HepG2 (cell line): ENCODE measurements at regions not wholly inside any gene's neighbourhood (a gene's known extent, or its start where the extent isn't known, plus 50 kb on each side); places are given as distances from the start of the nearest gene placed in this dataset.
A peak's percentile ranks its signal among the peaks of the same experiment; 100 is the strongest.

Experiments used
- ATAC-seq: fragments of 200-7000 bp; cut with Tn5 transposase; 3 replicates; pipeline ENCODE4 v1.9.1; 2020; ENCODE audit warnings: mild to moderate bottlenecking, moderate library complexity
- BruUV-seq: library from RNA; stranded (reverse); fragments of 400-500 nt; replicated peaks from 2 replicates; lab custom pipeline; 2021; lab: Mats Ljungman, UMichigan
- CTCF ChIA-PET: fragments of 300-600 bp; formaldehyde crosslinking; extraction: SDS; loops from one replicate; lab custom pipeline; 2021; ENCODE audit warnings: low total read pairs, inconsistent platforms, low intra/inter-chr PET ratio; lab: Yijun Ruan, JAX
- POLR2A ChIA-PET: fragments of 350-600 bp; sonication (Branson Sonifier 250); formaldehyde crosslinking; loops from one replicate; lab custom pipeline; 2020; ENCODE audit warnings: antibody characterized with exemption, inconsistent platforms; lab: Yijun Ruan, JAX
- DNase-seq: peaks from one replicate; pipeline ENCODE4 v3.0.0-alpha.2; 2015; ENCODE audit warnings: low spot score
- FAIRE-seq: peaks from 3 replicates; lab custom pipeline; 2011; peaks lifted over from hg19 to GRCh38; lab: Jason Lieb, UNC
- H2AFZ ChIP-seq: one replicate; pipeline ENCODE4 v1.6.1; 2011; ENCODE audit warnings: low read length, inconsistent platforms
- H3K27ac ChIP-seq: fragments of 300-600 bp; 3 replicates; pipeline ENCODE4 v1.8.0; 2011; ENCODE audit warnings: mixed run types, mild to moderate bottlenecking, mixed read lengths, low read length, inconsistent platforms; ENCODE audit not compliant: insufficient read depth; ENCODE audit errors: extremely low read length
- H3K27me3 ChIP-seq, 2 experiments: fragments of 200-600 bp in 1 of 2; 2 replicates in 1 of 2; 3 replicates in 1 of 2; pipeline versions ENCODE4 v1.6.0 to v1.8.0; 2011; ENCODE audit warnings: low read length in 2 of 2, mild to moderate bottlenecking in 2 of 2, moderate library complexity in 2 of 2, inconsistent platforms in 1 of 2; ENCODE audit not compliant: insufficient read depth in 2 of 2, control insufficient read depth in 1 of 2
- H3K36me3 ChIP-seq, 2 experiments: fragments of 200-600 bp in 1 of 2; replicated peaks in 1 of 2; 2 replicates in 1 of 2; 3 replicates in 1 of 2; pipeline versions ENCODE4 v1.5.1 to v1.8.0; 2011; ENCODE audit warnings: low read length in 2 of 2, inconsistent platforms in 1 of 2; ENCODE audit not compliant: insufficient read depth in 2 of 2, control insufficient read depth in 1 of 2
- H3K4me1 ChIP-seq: 2 replicates; pipeline ENCODE4 v1.5.1; 2012; ENCODE audit warnings: low read length, inconsistent platforms; ENCODE audit not compliant: insufficient read depth
- H3K4me2 ChIP-seq: 2 replicates; pipeline ENCODE4 v1.6.0; 2011; ENCODE audit warnings: low read depth, low read length, inconsistent platforms
- H3K4me3 ChIP-seq, 3 experiments: fragments of 200-600 bp in 1 of 3; sonication (generic), shearing (Covaris generic) in 1 of 3; replicated peaks in 1 of 3; 2 replicates each; pipeline ENCODE4 v1.5.1; 2011 to 2016; ENCODE audit warnings: low read length in 3 of 3, inconsistent platforms in 2 of 3, low read depth in 2 of 3, mild to moderate bottlenecking in 2 of 3, control low read depth in 1 of 3, mixed read lengths in 1 of 3; ENCODE audit not compliant: insufficient read depth in 1 of 3
- H3K79me2 ChIP-seq: one replicate; pipeline ENCODE4 v1.6.1; 2011; ENCODE audit warnings: low read length, inconsistent platforms; ENCODE audit not compliant: insufficient read depth
- H3K9ac ChIP-seq: 2 replicates; pipeline ENCODE4 v1.6.0; 2011; ENCODE audit warnings: mild to moderate bottlenecking, low read depth, low read length, inconsistent platforms; ENCODE audit not compliant: insufficient read depth
- H3K9me3 ChIP-seq: 2 replicates; pipeline ENCODE4 v1.5.1; 2012; ENCODE audit warnings: mild to moderate bottlenecking, low read length
- H4K20me1 ChIP-seq: 2 replicates; pipeline ENCODE4 v1.6.0; 2011; ENCODE audit warnings: inconsistent platforms, mild to moderate bottlenecking, low read length, moderate library complexity; ENCODE audit not compliant: insufficient read depth
- AGO1 ChIP-seq: fragments of 200-400 bp; formaldehyde crosslinking; IDR thresholded peaks from 2 replicates; pipeline ENCODE4 v1.6.1; 2017; ENCODE audit warnings: mild to moderate bottlenecking, low read depth, low read length, moderate library complexity; ENCODE audit not compliant: poor library complexity, severe bottlenecking
- ARNT ChIP-seq: fragments of 450-650 bp; IDR thresholded peaks from 2 replicates; pipeline ENCODE4 v1.6.1; 2017
- MAFK ChIP-seq, 2 experiments: IDR thresholded peaks in 1 of 2; conservative IDR thresholded peaks in 1 of 2; 2 replicates each; pipeline ENCODE4 v1.6.1; 2011; ENCODE audit warnings: improper control_type of control experiment in 2 of 2, low read length in 2 of 2
- ZBTB7A ChIP-seq: sonication (generic); formaldehyde crosslinking; IDR thresholded peaks from 2 replicates; pipeline ENCODE4 v1.8.0; 2022; ENCODE audit warnings: mild to moderate bottlenecking, missing genetic modification reagents
- WGBS: methylation state at CpG from one replicate; pipeline ENCODE4 v1.1.6; 2017; ENCODE audit warnings: low lambda C conversion rate; 5-methylcytosine and 5-hydroxymethylcytosine counted together
- in situ Hi-C: cut with HindIII; loops from 2 replicates; pipeline ENCODE4 v1.10.0; 2017; ENCODE audit warnings: low pct_unique_long_range_greater_than_20kb; ENCODE audit not compliant: extremely low pct_ligation_motif_present
- intact Hi-C: fragments of 100-400 bp; cut with micrococcal nuclease; formaldehyde crosslinking; loops from one replicate; pipeline ENCODE4 v1.10.0; 2022; ENCODE audit not compliant: unreplicated experiment
- TF ChIP-seq, protein P1 (sequence below): sonication (generic); formaldehyde crosslinking; IDR thresholded peaks from 2 replicates; pipeline ENCODE4 v1.4.0; 2020; ENCODE audit warnings: missing genetic modification reagents

DNA sequence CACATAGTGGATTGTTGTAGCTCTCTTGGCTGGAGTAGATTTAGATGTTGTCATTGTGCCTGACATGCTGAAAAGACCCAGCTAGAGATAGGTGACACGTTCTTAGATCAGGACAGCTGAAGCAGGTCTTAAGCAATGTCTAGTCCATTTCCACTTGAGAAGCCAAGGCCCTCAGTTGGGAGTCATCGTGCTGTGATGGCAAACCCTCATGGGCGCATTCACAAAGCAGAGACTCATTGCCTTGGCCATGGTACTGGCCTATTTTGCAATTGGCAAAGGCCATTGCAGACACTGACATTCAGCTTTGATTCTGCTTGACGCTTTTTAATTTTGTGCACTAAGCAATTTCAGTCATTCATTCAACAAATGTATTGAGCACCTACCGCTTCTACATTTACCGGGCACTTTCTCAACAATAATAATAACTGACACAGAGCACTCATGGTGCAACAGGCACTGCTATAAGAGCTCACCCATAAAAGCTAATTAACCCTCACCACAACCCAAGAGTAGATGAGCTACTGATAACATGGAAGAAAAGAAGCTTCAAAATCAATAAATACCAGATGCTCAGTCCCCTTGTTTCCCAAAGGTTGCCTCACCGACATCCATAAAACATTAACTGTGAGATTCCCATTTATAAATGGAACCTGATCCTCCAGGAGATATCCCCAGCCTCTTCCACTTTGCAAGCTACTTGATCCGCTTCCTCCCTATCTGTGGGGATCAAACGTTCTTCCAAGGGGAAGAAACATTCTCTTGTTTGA, 200.1 kb downstream of the TLE3 start:
- 0 out of 4 replicates have a peak, but pooled peaks of 1 of the 2 experiments have one; percentile 5 for TF ChIP-seq MAFK (conservative IDR thresholded peaks at IDR 0.05 in 1 of 2, IDR thresholded peaks at IDR 0.05 in 1 of 2; ENCODE audit: low read length in 2 of 2)
- no peak for TF ChIP-seq ZBTB7A
- H3K4me2 ChIP-seq: no peak overlapping the region
- H3K36me3 ChIP-seq: no peaks in the 10 kb centered on the region
- 54% methylated on average over 9 of the region's 9 CpGs for WGBS
- H3K9me3 ChIP-seq: no peaks in the 10 kb centered on the region
- DNase-seq (no peak), ATAC-seq (no peak), FAIRE-seq (no peak)
- H3K27ac ChIP-seq: no peak overlapping the region
- CTCF ChIA-PET: no interaction called here
- no peak overlapping the region for H3K4me3 ChIP-seq
- no peaks in the 10 kb centered on the region for H3K4me1 ChIP-seq
- POLR2A ChIA-PET: no interaction called here
- H3K79me2 ChIP-seq: no peaks in the 10 kb centered on the region
- no peaks in the 10 kb centered on the region for H4K20me1 ChIP-seq
- intact Hi-C loops (no loop called here), in situ Hi-C loops (no loop called here)
- H2AFZ ChIP-seq: no peak overlapping the region
- no TSS peak for BruUV-seq
- peaks cover 2 to 5% of the 10 kb centered on the region in 2 experiments; a peak in 2 of 5 replicates for H3K27me3 ChIP-seq
- H3K9ac ChIP-seq: no peak overlapping the region

DNA sequence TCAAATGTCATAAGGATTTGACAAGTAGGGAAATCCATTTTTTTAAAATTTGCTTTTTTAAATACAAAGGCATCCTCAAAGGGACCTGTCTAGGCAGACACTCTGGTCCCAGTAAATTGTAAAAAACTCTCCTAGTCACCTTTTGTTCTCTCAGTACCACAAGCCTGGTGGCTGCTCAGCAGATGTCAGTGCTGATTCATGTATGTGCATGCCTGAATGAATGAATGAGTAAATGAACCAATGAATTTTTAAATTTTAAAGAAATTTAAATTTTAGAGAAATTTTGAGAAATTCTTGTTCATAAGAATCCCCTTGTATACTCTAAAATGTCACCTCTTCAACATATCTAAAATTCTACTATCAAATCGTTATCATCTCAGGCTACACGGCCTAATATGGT, 199.5 kb downstream of the TLE3 start:
- Histone ChIP-seq H3K27me3 (peaks cover 2 to 5% of the 10 kb centered on the region in 2 experiments; a peak in 2 of 5 replicates), H3K27ac (no peak overlapping the region), H3K9ac (no peak overlapping the region), H3K4me3 (no peak overlapping the region), H3K9me3 (no peaks in the 10 kb centered on the region), H3K4me1 (no peaks in the 10 kb centered on the region), H3K4me2 (no peak overlapping the region), H3K36me3 (no peaks in the 10 kb centered on the region), H4K20me1 (no peaks in the 10 kb centered on the region), H3K79me2 (no peaks in the 10 kb centered on the region), H2AFZ (no peak overlapping the region)
- intact Hi-C loops (no loop called here), in situ Hi-C loops (no loop called here)
- no peak for DNase-seq
- no peak for ATAC-seq
- WGBS: 2% methylated on average over 2 of the region's 2 CpGs
- TF ChIP-seq, protein P1, sequence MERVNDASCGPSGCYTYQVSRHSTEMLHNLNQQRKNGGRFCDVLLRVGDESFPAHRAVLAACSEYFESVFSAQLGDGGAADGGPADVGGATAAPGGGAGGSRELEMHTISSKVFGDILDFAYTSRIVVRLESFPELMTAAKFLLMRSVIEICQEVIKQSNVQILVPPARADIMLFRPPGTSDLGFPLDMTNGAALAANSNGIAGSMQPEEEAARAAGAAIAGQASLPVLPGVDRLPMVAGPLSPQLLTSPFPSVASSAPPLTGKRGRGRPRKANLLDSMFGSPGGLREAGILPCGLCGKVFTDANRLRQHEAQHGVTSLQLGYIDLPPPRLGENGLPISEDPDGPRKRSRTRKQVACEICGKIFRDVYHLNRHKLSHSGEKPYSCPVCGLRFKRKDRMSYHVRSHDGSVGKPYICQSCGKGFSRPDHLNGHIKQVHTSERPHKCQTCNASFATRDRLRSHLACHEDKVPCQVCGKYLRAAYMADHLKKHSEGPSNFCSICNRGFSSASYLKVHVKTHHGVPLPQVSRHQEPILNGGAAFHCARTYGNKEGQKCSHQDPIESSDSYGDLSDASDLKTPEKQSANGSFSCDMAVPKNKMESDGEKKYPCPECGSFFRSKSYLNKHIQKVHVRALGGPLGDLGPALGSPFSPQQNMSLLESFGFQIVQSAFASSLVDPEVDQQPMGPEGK (CRISPR knock-in tag): no peak
- no peak for TF ChIP-seq ARNT
- TF ChIP-seq AGO1: no peak
- BruUV-seq: no TSS peak
- FAIRE-seq: no peak
- ChIA-PET CTCF (no interaction called here), POLR2A (no interaction called here)
